ENCODE measurements at regions not wholly inside any gene's neighbourhood (a gene's known extent, or its start where the extent isn't known, plus 50 kb on each side); places are given as distances from the start of the nearest gene placed in this dataset.
"Not testable (repeated sequence)": the region's sequence is repeated elsewhere in the genome, so short reads cannot be mapped to it uniquely, and the experiment has no call there.

GRCh38 chr5:118068886-118069285, 919.5 kb downstream of the DTWD2 start:
- Histone ChIP-seq H3K9ac (no peak overlapping the region), H3K4me3 (IDR thresholded peaks at IDR 0.05; ENCODE audit: insufficient read depth, low read depth, low read length) (no peak overlapping the region), H3K36me3 (ENCODE audit: insufficient read depth) (no peaks in the 10 kb centered on the region), H3K4me2 (no peak overlapping the region), H3K27ac (no peak overlapping the region), H2AFZ (ENCODE audit: low read depth) (no peak overlapping the region), H3K27me3 (ENCODE audit: insufficient read depth, low read depth) (no peaks in the 10 kb centered on the region), H4K20me1 (ENCODE audit: insufficient read depth) (no peaks in the 10 kb centered on the region), H3K79me2 (ENCODE audit: insufficient read depth, low read depth) (no peaks in the 10 kb centered on the region), H3K4me1 (ENCODE audit: low read depth, poor library complexity, severe bottlenecking) (no peaks in the 10 kb centered on the region)
- no peak for TF ChIP-seq CTCF (conservative IDR thresholded peaks at IDR 0.05; ENCODE audit: low read depth, low read length)

- not testable (repeated sequence) for H4K20me1 ChIP-seq (ENCODE audit: insufficient read depth); H3K36me3 ChIP-seq (ENCODE audit: insufficient read depth); H3K9ac ChIP-seq; H3K79me2 ChIP-seq (ENCODE audit: insufficient read depth, low read depth); H3K4me2 ChIP-seq; H3K4me3 ChIP-seq (IDR thresholded peaks at IDR 0.05; ENCODE audit: insufficient read depth, low read depth, low read length); H2AFZ ChIP-seq (ENCODE audit: low read depth); H3K27ac ChIP-seq; H3K27me3 ChIP-seq (ENCODE audit: insufficient read depth, low read depth); H3K4me1 ChIP-seq (ENCODE audit: low read depth, poor library complexity, severe bottlenecking)
These were observed 924.5 kb downstream of the DTWD2 start for GRCh38 chr5:118063836-118064235.

GRCh38 chr5:118060833-118061232, 927.5 kb downstream of the DTWD2 start:
- H3K27me3 ChIP-seq (ENCODE audit: insufficient read depth, low read depth): no peaks in the 10 kb centered on the region
- no peak overlapping the region for H2AFZ ChIP-seq (ENCODE audit: low read depth)
- no peak overlapping the region for H3K9ac ChIP-seq
- no peaks in the 10 kb centered on the region for H3K36me3 ChIP-seq (ENCODE audit: insufficient read depth)
- H3K4me2 ChIP-seq: no peak overlapping the region
- no peaks in the 10 kb centered on the region for H4K20me1 ChIP-seq (ENCODE audit: insufficient read depth)
- no peaks in the 10 kb centered on the region for H3K4me1 ChIP-seq (ENCODE audit: low read depth, poor library complexity, severe bottlenecking)
- H3K27ac ChIP-seq: no peak overlapping the region
- no peaks in the 10 kb centered on the region for H3K79me2 ChIP-seq (ENCODE audit: insufficient read depth, low read depth)
- no peak overlapping the region for H3K4me3 ChIP-seq (IDR thresholded peaks at IDR 0.05; ENCODE audit: insufficient read depth, low read depth, low read length)
- TF ChIP-seq CTCF (conservative IDR thresholded peaks at IDR 0.05; ENCODE audit: low read depth, low read length): 0 out of 2 replicates have a peak, but pooled peaks have one; percentile 22

- Histone ChIP-seq H3K27me3 (ENCODE audit: insufficient read depth, low read depth) (no peaks in the 10 kb centered on the region), H3K27ac (no peak overlapping the region), H2AFZ (ENCODE audit: low read depth) (no peak overlapping the region), H3K79me2 (ENCODE audit: insufficient read depth, low read depth) (no peaks in the 10 kb centered on the region), H4K20me1 (ENCODE audit: insufficient read depth) (no peaks in the 10 kb centered on the region), H3K4me2 (no peak overlapping the region), H3K4me3 (IDR thresholded peaks at IDR 0.05; ENCODE audit: insufficient read depth, low read depth, low read length) (no peak overlapping the region), H3K9ac (no peak overlapping the region), H3K36me3 (ENCODE audit: insufficient read depth) (no peaks in the 10 kb centered on the region; the same call in 1 of the 2 replicates), H3K4me1 (ENCODE audit: low read depth, poor library complexity, severe bottlenecking) (no peaks in the 10 kb centered on the region)
- no peak for TF ChIP-seq CTCF (conservative IDR thresholded peaks at IDR 0.05; ENCODE audit: low read depth, low read length)
These were observed 935.8 kb downstream of the DTWD2 start for GRCh38 chr5:118052503-118052902.

- no peak for TF ChIP-seq CTCF (conservative IDR thresholded peaks at IDR 0.05; ENCODE audit: low read depth, low read length)
- Histone ChIP-seq H3K4me3 (IDR thresholded peaks at IDR 0.05; ENCODE audit: insufficient read depth, low read depth, low read length) (no peak overlapping the region), H3K4me2 (no peak overlapping the region), H3K79me2 (ENCODE audit: insufficient read depth, low read depth) (no peaks in the 10 kb centered on the region), H3K4me1 (ENCODE audit: low read depth, poor library complexity, severe bottlenecking) (no peaks in the 10 kb centered on the region), H3K9ac (no peak overlapping the region), H4K20me1 (ENCODE audit: insufficient read depth) (no peaks in the 10 kb centered on the region), H3K27me3 (ENCODE audit: insufficient read depth, low read depth) (no peaks in the 10 kb centered on the region), H2AFZ (ENCODE audit: low read depth) (no peak overlapping the region), H3K36me3 (ENCODE audit: insufficient read depth) (no peaks in the 10 kb centered on the region), H3K27ac (no peak overlapping the region)
These were observed 944.2 kb downstream of the DTWD2 start for GRCh38 chr5:118044169-118044568.

All from KMS-11 (cell line).